HG03159 (cell line): ENCODE measurements at regions not wholly inside any gene's neighbourhood (a gene's known extent, or its start where the extent isn't known, plus 50 kb on each side); places are given as distances from the start of the nearest gene placed in this dataset.
"Not testable (repeated sequence)": the region's sequence is repeated elsewhere in the genome, so short reads cannot be mapped to it uniquely, and the experiment has no call there.

Source experiments
- ATAC-seq: cut with Tn5 transposase; IDR thresholded peaks from one replicate; pipeline ENCODE4 v1.9.1; 2021; ENCODE audit warnings: mild to moderate bottlenecking, moderate library complexity; ENCODE audit not compliant: unreplicated experiment

- ATAC-seq: no peak
Observed at GRCh38 chr12:83971781-83972180, 940.8 kb downstream of the SLC6A15 start.

GRCh38 chr12:83960767-83961166, 951.8 kb downstream of the SLC6A15 start:
- no peak for ATAC-seq

GRCh38 chr12:83958997-83959396, 953.6 kb downstream of the SLC6A15 start:
- ATAC-seq: no peak

- ATAC-seq: no peak
Observed at GRCh38 chr12:83954956-83955601, 957.5 kb downstream of the SLC6A15 start.

GRCh38 chr12:83954071-83954789, 958.4 kb downstream of the SLC6A15 start:
- no peak for ATAC-seq

- no peak for ATAC-seq
Observed at GRCh38 chr12:83945871-83946270, 966.7 kb downstream of the SLC6A15 start.

GRCh38 chr12:83939718-83940117, 972.9 kb downstream of the SLC6A15 start:
- ATAC-seq: no peak

GRCh38 chr12:83933615-83934014, 979.0 kb downstream of the SLC6A15 start:
- ATAC-seq: no peak

- ATAC-seq: no peak
Observed at GRCh38 chr12:83932011-83932410, 980.6 kb downstream of the SLC6A15 start.

- no peak for ATAC-seq
Observed at GRCh38 chr12:83931451-83931850, 981.1 kb downstream of the SLC6A15 start.

- ATAC-seq: not testable (repeated sequence)
Observed at GRCh38 chr12:83929792-83930191, 982.8 kb downstream of the SLC6A15 start.

GRCh38 chr12:83920821-83921547, 991.6 kb downstream of the SLC6A15 start:
- no peak for ATAC-seq

- ATAC-seq: no peak
Observed at GRCh38 chr12:83919081-83919480, 993.5 kb downstream of the SLC6A15 start.

GRCh38 chr12:83904175-83904574, 1008.4 kb downstream of the SLC6A15 start:
- ATAC-seq: no peak

GRCh38 chr12:83896416-83896815, 1016.2 kb downstream of the SLC6A15 start:
- ATAC-seq: no peak

GRCh38 chr12:83893101-83893500, 1019.5 kb downstream of the SLC6A15 start:
- ATAC-seq: no peak

- no peak for ATAC-seq
Observed at GRCh38 chr12:83889745-83890144, 1022.9 kb downstream of the SLC6A15 start.

- ATAC-seq: no peak
Observed at GRCh38 chr12:83886479-83886878, 1026.1 kb downstream of the SLC6A15 start.

GRCh38 chr12:83870921-83871599, 1041.5 kb downstream of the SLC6A15 start:
- not testable (repeated sequence) for ATAC-seq

GRCh38 chr12:83866477-83866876, 1046.1 kb downstream of the SLC6A15 start:
- ATAC-seq: no peak

GRCh38 chr12:83865431-83865830, 1047.2 kb downstream of the SLC6A15 start:
- ATAC-seq: no peak
